T-helper 1 cell treated with Interleukin-12 subunit alpha and Interleukin-12 subunit beta and Interleukin-4 antibody, amounts not matched to agents 30 μg/mL and 1 μg/mL, for 36 hours (primary cell): ENCODE measurements at regions not wholly inside any gene's neighbourhood (a gene's known extent, or its start where the extent isn't known, plus 50 kb on each side); places are given as distances from the start of the nearest gene placed in this dataset.

Experiments used
- H3K27ac Mint-ChIP-seq: one replicate; pipeline ENCODE4 v1.8.0; 2021; ENCODE audit warnings: mild to moderate bottlenecking, mixed read lengths
- H3K27me3 Mint-ChIP-seq: one replicate; pipeline ENCODE4 v1.8.0; 2021; ENCODE audit warnings: low read depth, mixed read lengths
- H3K36me3 Mint-ChIP-seq: one replicate; pipeline ENCODE4 v1.8.0; 2021; ENCODE audit warnings: low read depth, mixed read lengths
- H3K4me1 Mint-ChIP-seq: one replicate; pipeline ENCODE4 v1.8.0; 2021; ENCODE audit warnings: low read depth, mixed read lengths
- H3K4me3 Mint-ChIP-seq: one replicate; pipeline ENCODE4 v1.8.0; 2021; ENCODE audit warnings: mild to moderate bottlenecking, moderate library complexity, mixed read lengths
- H3K9me3 Mint-ChIP-seq: one replicate; pipeline ENCODE4 v1.8.0; 2021; ENCODE audit warnings: mixed read lengths

DNA sequence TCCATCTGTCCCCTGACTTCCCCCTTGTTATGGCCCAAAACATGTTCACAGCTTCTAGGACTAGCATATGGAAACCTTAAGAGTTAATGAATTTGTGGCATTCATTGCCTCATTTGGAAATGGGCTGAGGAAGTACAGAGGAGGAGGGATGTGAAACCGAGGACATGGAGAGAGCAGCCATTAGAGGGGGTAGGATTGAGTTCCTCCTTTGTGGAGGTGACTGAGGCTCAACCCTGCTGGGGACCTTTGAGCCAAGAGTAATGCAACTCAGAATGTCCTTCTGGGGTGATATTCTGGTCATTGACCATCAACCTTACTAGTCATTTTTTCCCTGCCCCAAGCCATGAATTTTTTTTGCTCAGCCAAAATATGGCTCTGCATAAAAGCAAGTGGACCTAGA, 109.4 kb downstream of the ZNF518B start:
- Mint-ChIP-seq H3K4me1 (no peaks in the 10 kb centered on the region), H3K27me3 (no peaks in the 10 kb centered on the region), H3K36me3 (no peaks in the 10 kb centered on the region), H3K27ac (no peak overlapping the region), H3K4me3 (no peak overlapping the region), H3K9me3 (no peaks in the 10 kb centered on the region)

DNA sequence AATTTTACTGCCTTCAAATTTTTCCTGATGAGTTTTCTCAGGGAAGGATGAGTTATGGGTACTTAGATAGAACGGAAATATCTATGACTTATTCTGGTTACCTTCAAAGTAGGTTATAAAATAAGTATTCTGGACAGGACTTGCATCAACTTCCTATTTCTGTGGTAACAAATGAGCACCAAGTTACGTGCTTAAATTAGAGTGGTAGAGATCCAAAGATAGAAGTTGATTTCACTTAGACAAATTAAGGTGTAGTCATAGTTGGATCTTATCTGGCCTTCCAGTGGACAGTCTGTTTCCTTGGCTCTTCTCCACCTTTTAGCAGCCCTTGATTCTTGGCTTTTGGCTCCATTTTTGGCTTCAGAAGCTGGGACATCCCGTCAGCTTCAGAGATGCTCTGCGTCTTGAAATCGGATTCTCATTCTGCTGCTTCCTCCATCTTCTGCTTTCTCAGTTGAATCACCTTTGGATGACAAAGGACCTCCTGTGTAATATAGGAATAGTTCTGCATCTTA, 109.9 kb downstream of the ZNF518B start:
- H3K27ac Mint-ChIP-seq: no peak overlapping the region
- no peaks in the 10 kb centered on the region for H3K36me3 Mint-ChIP-seq
- H3K4me3 Mint-ChIP-seq: no peak overlapping the region
- no peaks in the 10 kb centered on the region for H3K27me3 Mint-ChIP-seq
- no peaks in the 10 kb centered on the region for H3K9me3 Mint-ChIP-seq
- no peaks in the 10 kb centered on the region for H3K4me1 Mint-ChIP-seq

DNA sequence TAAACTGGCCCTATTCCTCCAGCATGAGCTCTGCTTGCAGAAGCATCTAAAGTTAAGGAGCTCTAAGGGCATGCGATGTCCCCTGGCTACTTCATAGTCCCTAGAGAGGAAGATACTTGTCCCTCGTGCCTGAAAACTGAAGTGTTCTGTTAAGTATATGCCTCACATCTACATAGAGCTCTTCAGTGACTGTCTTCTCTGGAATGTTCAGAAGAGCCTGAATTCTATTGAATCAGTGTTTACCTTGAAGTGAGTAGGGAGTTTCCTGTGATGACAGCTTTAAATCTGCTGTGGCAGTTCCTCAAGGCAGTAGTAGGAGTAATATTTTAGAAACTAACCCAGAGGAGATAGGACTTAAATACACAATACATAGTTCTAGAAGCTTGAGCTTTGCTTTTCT, 111.2 kb downstream of the ZNF518B start:
- H3K27me3 Mint-ChIP-seq: no peaks in the 10 kb centered on the region

DNA sequence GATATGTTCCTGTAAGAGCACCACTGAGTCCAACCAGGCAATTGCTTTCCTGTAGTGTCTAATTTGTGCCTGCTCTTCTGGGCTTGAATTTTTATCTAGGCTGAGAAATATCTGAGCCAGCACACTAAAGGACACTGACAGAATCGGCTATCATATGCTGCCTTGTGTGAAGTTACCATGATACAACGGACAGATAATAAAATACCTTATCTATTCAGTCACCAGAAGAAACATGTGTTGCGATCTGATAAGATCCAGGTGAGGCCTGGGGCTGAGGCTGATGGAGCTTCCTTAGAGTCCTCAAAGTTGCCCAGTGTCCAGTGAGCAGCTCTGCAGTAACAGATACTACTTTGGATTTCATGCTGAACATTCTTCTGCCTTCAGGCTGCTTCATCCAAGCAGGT, 111.8 kb downstream of the ZNF518B start:
- no peak overlapping the region for H3K4me3 Mint-ChIP-seq
- H3K4me1 Mint-ChIP-seq: no peaks in the 10 kb centered on the region
- H3K27ac Mint-ChIP-seq: no peak overlapping the region
- no peaks in the 10 kb centered on the region for H3K36me3 Mint-ChIP-seq
- H3K27me3 Mint-ChIP-seq: no peaks in the 10 kb centered on the region
- no peaks in the 10 kb centered on the region for H3K9me3 Mint-ChIP-seq

More for the DNA sequence above, 111.2 kb downstream of the ZNF518B start:
- Mint-ChIP-seq H3K9me3 (no peaks in the 10 kb centered on the region), H3K4me1 (no peaks in the 10 kb centered on the region), H3K36me3 (no peaks in the 10 kb centered on the region), H3K4me3 (no peak overlapping the region), H3K27ac (no peak overlapping the region)

DNA sequence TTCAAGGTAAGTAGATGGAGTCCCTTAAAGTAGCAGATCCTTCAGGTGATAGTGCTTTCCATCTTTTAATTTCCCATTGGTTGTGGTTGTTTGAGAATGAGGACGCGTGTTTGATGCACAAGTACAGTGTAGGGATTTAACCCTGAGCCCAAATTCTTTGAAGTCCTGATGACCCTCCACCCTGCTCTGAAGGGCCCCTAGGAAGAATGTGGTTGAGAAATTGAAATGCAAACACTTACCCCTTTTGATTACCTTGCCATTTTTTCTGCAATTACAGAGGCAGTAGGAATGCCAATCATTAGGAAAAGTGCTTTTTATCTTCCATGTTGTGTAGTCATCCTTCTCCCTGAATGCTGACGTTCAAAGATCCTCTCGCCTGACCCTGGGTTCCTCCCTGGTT, 112.4 kb downstream of the ZNF518B start:
- Mint-ChIP-seq H3K9me3 (no peaks in the 10 kb centered on the region), H3K27ac (no peak overlapping the region), H3K27me3 (no peaks in the 10 kb centered on the region), H3K4me3 (no peak overlapping the region), H3K4me1 (no peaks in the 10 kb centered on the region), H3K36me3 (no peaks in the 10 kb centered on the region)

DNA sequence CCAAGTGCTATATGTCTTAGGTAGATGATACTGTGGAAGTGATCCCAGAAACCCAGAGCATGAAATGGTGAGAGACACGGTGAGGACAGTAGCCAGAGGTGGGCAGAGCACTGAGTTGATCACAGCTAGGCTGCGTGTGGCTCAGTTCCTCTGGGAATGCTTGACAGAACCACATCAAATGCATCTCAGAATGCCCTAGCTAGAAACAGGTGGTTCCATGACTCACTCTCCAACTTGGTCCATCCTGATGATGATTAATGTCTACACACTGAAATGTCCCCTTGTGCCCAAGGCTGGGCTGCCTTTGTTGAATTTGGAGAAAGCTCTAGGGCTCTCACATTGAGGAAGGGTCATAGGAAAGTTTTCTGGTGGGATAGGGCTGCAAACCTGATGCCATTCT, 113.6 kb downstream of the ZNF518B start:
- Mint-ChIP-seq H3K4me3 (no peak overlapping the region), H3K9me3 (no peaks in the 10 kb centered on the region), H3K4me1 (no peaks in the 10 kb centered on the region), H3K27me3 (no peaks in the 10 kb centered on the region), H3K27ac (no peak overlapping the region), H3K36me3 (no peaks in the 10 kb centered on the region)

DNA sequence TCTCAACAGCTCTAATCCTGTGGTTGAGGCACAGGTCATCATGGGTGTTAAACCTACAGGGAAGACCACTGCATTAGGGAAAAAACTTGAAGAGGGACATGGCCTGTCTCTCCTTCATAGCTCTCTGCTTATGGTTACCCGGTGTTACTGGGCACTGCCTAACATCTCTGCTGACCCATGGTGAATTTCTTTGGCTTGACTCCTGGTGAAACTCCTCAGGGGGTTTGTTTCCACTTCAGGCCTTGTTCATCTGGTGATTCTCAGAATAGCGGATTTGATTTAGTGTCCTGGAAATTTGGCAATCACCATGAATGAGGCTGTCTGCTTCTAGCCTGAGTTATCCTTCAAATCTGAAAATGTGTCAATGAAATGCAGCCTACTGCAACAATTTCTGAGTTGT, 114.4 kb downstream of the ZNF518B start:
- H3K27me3 Mint-ChIP-seq: peaks cover 2% of the 10 kb centered on the region
- no peaks in the 10 kb centered on the region for H3K9me3 Mint-ChIP-seq
- no peak overlapping the region for H3K4me3 Mint-ChIP-seq
- H3K27ac Mint-ChIP-seq: no peak overlapping the region
- H3K36me3 Mint-ChIP-seq: no peaks in the 10 kb centered on the region
- no peaks in the 10 kb centered on the region for H3K4me1 Mint-ChIP-seq

DNA sequence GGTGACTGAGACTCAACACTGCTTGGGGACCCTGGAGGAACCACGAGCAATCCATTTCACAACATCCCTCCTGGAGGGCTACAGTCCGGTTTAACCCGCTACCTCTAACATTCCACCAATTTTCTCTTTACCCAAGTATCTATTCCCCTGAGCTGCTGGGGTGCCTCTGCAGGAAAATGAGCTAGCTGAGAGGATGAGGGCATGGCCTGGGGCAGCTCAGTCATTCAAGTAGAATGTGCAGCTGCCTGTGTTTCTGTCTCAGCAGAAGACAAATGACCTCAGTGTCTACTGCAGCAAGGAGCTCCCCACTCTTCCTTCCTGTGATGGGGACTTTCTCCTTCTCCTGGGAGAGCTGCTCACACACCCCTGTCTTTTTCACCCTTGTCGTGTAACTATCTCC, 120.8 kb downstream of the ZNF518B start:
- Mint-ChIP-seq H3K36me3 (no peaks in the 10 kb centered on the region), H3K27ac (no peak overlapping the region), H3K4me1 (no peaks in the 10 kb centered on the region), H3K4me3 (no peak overlapping the region), H3K9me3 (no peaks in the 10 kb centered on the region), H3K27me3 (peaks cover 13% of the 10 kb centered on the region)

DNA sequence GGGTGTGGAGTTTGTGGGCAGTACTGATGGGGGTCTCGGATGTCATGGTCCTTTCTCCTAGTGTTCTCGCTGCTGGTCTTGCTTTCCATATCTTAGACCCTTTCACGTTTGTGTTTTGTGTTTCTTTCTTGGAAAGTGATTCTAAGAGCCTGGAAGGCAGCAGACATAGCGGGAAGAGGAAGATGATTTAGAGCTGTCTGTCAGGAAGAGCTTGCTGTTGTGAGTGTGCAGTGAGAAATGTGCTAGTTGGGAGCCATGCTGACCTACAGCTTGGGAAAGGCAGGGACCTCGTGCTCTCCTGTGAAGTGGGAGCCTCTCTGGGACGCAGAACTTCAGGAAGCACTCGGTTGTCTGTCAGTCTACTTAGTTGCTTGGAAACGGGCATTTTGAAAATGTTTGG, 122.2 kb downstream of the ZNF518B start:
- Mint-ChIP-seq H3K27ac (no peak overlapping the region), H3K4me1 (no peaks in the 10 kb centered on the region), H3K9me3 (no peaks in the 10 kb centered on the region), H3K27me3 (peaks cover 13% of the 10 kb centered on the region), H3K36me3 (no peaks in the 10 kb centered on the region), H3K4me3 (no peak overlapping the region)

DNA sequence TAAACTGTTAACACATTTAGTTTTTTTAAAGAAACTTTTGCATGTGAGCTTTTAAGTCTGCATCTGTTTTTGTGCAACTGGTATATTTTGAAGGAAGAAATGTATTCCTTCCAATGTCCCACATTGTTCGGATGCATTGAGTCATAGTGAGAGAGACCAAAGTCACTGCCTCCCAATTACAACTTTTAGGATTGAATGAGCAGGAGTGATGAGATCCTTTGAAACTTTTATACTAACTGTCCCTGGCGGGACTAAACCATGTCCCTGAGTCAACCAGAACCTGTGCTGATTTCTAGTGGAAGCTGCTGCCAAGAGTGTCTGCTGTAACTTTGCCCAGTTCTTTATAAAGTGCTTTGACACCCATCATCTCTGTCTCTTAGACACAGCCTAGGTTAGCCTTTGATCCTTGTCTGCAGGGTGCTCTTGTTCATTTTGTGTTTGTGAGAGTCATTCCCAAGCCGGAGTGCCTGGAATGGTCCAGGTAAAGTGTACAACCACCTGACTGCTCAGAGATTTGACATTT, 122.7 kb downstream of the ZNF518B start:
- H3K4me1 Mint-ChIP-seq: no peaks in the 10 kb centered on the region
- H3K27me3 Mint-ChIP-seq: peaks cover 13% of the 10 kb centered on the region
- no peaks in the 10 kb centered on the region for H3K36me3 Mint-ChIP-seq
- H3K27ac Mint-ChIP-seq: no peak overlapping the region
- no peaks in the 10 kb centered on the region for H3K9me3 Mint-ChIP-seq
- H3K4me3 Mint-ChIP-seq: no peak overlapping the region

DNA sequence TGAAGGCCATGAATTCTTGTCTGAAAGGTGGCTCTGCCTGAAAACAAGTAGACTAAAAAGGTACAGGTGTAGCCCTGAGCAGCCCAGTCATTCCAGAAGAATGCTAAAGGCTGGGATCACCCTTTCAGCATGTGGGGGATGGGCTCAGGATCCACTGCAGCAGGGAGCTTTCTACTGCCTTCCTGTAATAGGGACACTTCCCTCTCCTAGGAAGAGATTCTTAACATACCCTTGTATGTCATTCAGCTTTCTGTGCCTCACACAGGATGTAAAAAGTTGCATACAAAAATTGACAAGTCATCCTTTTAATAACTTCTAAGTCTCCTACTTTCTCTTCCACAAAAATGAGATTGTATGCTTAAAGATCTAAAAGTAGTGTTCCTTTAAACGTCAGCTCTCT, 123.3 kb downstream of the ZNF518B start:
- H3K36me3 Mint-ChIP-seq: no peaks in the 10 kb centered on the region
- H3K27ac Mint-ChIP-seq: no peak overlapping the region
- no peak overlapping the region for H3K4me3 Mint-ChIP-seq
- H3K4me1 Mint-ChIP-seq: no peaks in the 10 kb centered on the region
- H3K9me3 Mint-ChIP-seq: no peaks in the 10 kb centered on the region
- H3K27me3 Mint-ChIP-seq: peaks cover 13% of the 10 kb centered on the region

DNA sequence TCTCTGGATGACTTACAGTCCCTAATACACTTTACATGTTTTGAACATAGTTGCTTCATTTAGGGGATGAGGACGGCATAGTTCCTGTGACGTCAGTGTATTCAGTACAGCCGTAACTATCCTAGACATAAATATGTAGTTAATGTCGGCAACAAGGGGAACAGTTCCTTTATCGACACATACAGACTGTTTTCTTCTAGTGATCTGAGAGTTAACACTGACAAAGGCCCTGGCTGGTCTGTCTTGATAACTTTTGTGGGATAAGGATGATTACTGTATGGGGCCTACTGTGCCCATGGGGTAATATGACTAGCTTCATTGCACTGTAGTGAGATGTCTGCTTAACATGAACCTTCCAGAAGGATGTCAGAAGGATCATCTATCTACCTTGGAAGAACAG, 131.2 kb downstream of the ZNF518B start:
- H3K27ac Mint-ChIP-seq: no peak overlapping the region
- peaks cover 5% of the 10 kb centered on the region for H3K27me3 Mint-ChIP-seq
- no peaks in the 10 kb centered on the region for H3K36me3 Mint-ChIP-seq
- no peaks in the 10 kb centered on the region for H3K4me1 Mint-ChIP-seq
- H3K4me3 Mint-ChIP-seq: no peak overlapping the region
- H3K9me3 Mint-ChIP-seq: no peaks in the 10 kb centered on the region

DNA sequence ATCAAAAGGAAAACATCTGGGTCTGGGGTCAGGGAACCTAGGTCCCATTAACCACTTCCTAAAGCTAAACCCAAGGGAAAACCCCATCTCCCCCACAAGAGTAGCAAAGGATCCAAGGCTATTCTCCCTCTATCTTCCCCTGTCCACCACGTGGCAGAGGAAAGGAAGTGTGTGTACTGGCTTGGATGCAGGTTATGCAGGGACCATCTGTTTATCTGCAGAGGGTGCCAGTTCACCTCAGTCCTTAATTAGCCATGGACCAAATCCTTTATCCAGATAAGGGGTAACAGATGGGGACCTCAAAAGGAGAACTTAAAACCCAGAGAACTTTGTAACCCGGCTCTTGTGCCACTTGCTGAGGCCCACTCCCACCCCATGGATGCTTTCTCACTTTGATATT, 135.3 kb downstream of the ZNF518B start:
- Mint-ChIP-seq H3K27me3 (peaks cover 9% of the 10 kb centered on the region), H3K4me1 (no peaks in the 10 kb centered on the region), H3K4me3 (no peak overlapping the region), H3K36me3 (no peaks in the 10 kb centered on the region), H3K27ac (no peak overlapping the region), H3K9me3 (no peaks in the 10 kb centered on the region)

DNA sequence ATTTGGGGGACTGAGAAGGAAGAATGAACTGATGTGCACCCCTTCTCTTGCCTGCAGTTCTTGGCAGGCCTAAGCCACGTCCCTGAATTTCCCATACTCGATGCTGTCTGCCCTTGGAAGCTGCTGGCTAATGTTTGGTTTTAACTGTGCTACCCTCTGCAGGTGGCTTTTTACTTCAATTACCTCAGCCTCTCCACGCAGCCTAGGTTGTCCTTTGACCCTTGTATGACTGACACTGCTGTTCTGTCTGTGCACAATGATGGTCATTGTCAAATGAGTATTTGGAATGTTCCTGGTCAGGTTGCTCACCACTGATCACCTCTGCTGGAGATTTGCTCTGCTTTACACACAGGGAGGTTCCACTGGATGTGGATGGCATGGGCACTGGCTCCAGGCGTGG, 137.1 kb downstream of the ZNF518B start:
- Mint-ChIP-seq H3K27ac (no peak overlapping the region), H3K4me3 (no peak overlapping the region), H3K4me1 (no peaks in the 10 kb centered on the region), H3K9me3 (no peaks in the 10 kb centered on the region), H3K27me3 (peaks cover 9% of the 10 kb centered on the region), H3K36me3 (no peaks in the 10 kb centered on the region)

DNA sequence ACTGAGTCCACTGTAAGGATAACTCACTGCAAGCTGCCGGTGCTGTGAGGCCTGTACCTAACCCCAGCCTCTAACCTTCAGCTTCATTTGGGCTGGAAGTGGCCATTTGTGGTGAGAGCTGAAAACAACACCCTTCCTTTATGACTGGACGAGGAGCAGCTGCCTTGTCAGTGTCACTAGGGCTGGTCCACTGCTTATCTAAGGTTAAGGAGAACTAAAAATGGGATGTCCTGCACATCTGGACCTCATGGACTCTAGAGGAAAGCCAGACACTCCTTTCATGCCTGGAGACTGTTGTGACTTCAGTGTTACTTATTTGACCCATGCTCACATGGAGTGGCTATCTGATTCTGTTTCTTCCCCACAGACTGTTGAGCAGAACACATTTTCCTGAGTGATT, 139.9 kb downstream of the ZNF518B start:
- Mint-ChIP-seq H3K9me3 (no peaks in the 10 kb centered on the region), H3K27ac (no peak overlapping the region), H3K4me1 (no peaks in the 10 kb centered on the region), H3K36me3 (no peaks in the 10 kb centered on the region), H3K27me3 (peaks cover 4% of the 10 kb centered on the region), H3K4me3 (no peak overlapping the region)

DNA sequence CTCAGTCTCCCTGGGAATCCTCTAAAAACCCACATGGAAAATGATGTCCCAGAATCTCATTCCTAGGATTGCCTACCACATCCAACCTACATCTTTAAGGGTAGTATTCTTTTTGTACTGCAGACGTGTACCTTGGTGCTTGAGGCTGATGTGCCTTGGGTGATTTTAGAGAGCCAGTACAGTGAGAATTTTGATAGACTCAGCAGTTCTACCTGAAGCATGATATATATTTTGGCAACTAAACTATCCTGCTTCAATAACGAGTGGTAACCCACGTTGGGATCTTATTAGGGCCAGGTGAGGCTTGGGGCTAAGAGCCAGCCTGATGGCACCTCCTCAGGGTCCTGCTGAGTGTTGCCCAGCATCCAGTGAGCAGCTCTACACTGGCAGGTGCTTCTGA, 140.4 kb downstream of the ZNF518B start:
- Mint-ChIP-seq H3K27ac (no peak overlapping the region), H3K27me3 (peaks cover 4% of the 10 kb centered on the region), H3K4me3 (no peak overlapping the region), H3K9me3 (no peaks in the 10 kb centered on the region), H3K36me3 (no peaks in the 10 kb centered on the region), H3K4me1 (no peaks in the 10 kb centered on the region)
